ENCODE measurements at regions not wholly inside any gene's neighbourhood (a gene's known extent, or its start where the extent isn't known, plus 50 kb on each side); places are given as distances from the start of the nearest gene placed in this dataset.

- WGBS (ENCODE audit: insufficient coverage, low coverage, low lambda C conversion rate, missing lambda C conversion rate): 84% methylated on average over 4 of the region's 4 CpGs
Measured at GRCh38 chr16:13291591-13292333, 390.4 kb downstream of the SHISA9 start.

GRCh38 chr16:13296206-13296605 lies 394.8 kb downstream of the SHISA9 start:
- no peak for TF ChIP-seq CTCF (IDR thresholded peaks at IDR 0.05)
- TF ChIP-seq POLR2A (IDR thresholded peaks at IDR 0.05): no peak
- Histone ChIP-seq H3K27me3 (no peaks in the 10 kb centered on the region), H3K27ac (no peak overlapping the region), H3K36me3 (no peaks in the 10 kb centered on the region), H3K4me1 (no peaks in the 10 kb centered on the region), H3K9me3 (no peaks in the 10 kb centered on the region), H3K4me3 (no peak overlapping the region)
- ATAC-seq: no peak
- intact Hi-C loops (cut with DNase I): no loop called here
- 97% methylated on average over 4 of the region's 4 CpGs for WGBS (ENCODE audit: insufficient coverage, low coverage, low lambda C conversion rate, missing lambda C conversion rate)
- no peak for DNase-seq

More at GRCh38 chr16:13291591-13292333, 390.4 kb downstream of the SHISA9 start:
- H3K9me3 ChIP-seq: no peaks in the 10 kb centered on the region
- ATAC-seq: no peak
- no peaks in the 10 kb centered on the region for H3K36me3 ChIP-seq
- intact Hi-C loops (cut with DNase I): no loop called here
- H3K4me3 ChIP-seq: no peak overlapping the region
- DNase-seq: no peak
- no peak overlapping the region for H3K27ac ChIP-seq
- TF ChIP-seq CTCF (IDR thresholded peaks at IDR 0.05): no peak
- no peak for TF ChIP-seq POLR2A (IDR thresholded peaks at IDR 0.05)
- H3K27me3 ChIP-seq: no peaks in the 10 kb centered on the region
- no peaks in the 10 kb centered on the region for H3K4me1 ChIP-seq

- WGBS (ENCODE audit: insufficient coverage, low coverage, low lambda C conversion rate, missing lambda C conversion rate): 50% methylated on average over 4 of the region's 5 CpGs
- DNase-seq (no peak), ATAC-seq (no peak)
- intact Hi-C loops (cut with DNase I): no loop called here
- Histone ChIP-seq H3K27me3 (no peaks in the 10 kb centered on the region), H3K4me1 (no peaks in the 10 kb centered on the region), H3K27ac (no peak overlapping the region), H3K36me3 (no peaks in the 10 kb centered on the region), H3K4me3 (no peak overlapping the region), H3K9me3 (no peaks in the 10 kb centered on the region)
- TF ChIP-seq CTCF (IDR thresholded peaks at IDR 0.05) (no peak), POLR2A (IDR thresholded peaks at IDR 0.05) (no peak)
Measured at GRCh38 chr16:13298666-13299065, 397.3 kb downstream of the SHISA9 start.

GRCh38 chr16:13300066-13300840 lies 398.9 kb downstream of the SHISA9 start:
- TF ChIP-seq CTCF (IDR thresholded peaks at IDR 0.05) (no peak), POLR2A (IDR thresholded peaks at IDR 0.05) (no peak)
- intact Hi-C loops (cut with DNase I): no loop called here
- ATAC-seq: no peak

More at GRCh38 chr16:13300066-13300840, 398.9 kb downstream of the SHISA9 start:
- no peaks in the 10 kb centered on the region for H3K4me1 ChIP-seq
- no peaks in the 10 kb centered on the region for H3K36me3 ChIP-seq
- H3K4me3 ChIP-seq: no peak overlapping the region
- 57% methylated on average over 9 of the region's 9 CpGs for WGBS (ENCODE audit: insufficient coverage, low coverage, low lambda C conversion rate, missing lambda C conversion rate)
- H3K27ac ChIP-seq: no peak overlapping the region
- DNase-seq: no peak
- no peaks in the 10 kb centered on the region for H3K27me3 ChIP-seq
- H3K9me3 ChIP-seq: no peaks in the 10 kb centered on the region

Measured in right lobe of liver (tissue), 6 donors.